Neural progenitor cell (in vitro differentiated cells): ENCODE measurements at regions not wholly inside any gene's neighbourhood (a gene's known extent, or its start where the extent isn't known, plus 50 kb on each side); places are given as distances from the start of the nearest gene placed in this dataset.

Experiments
- DNase-seq: peaks from one replicate; pipeline ENCODE4 v3.0.0-alpha.2; 2016; ENCODE audit warnings: low spot score
- H2AFZ ChIP-seq: fragments of 200-600 bp; sonication (generic); replicated peaks from 2 replicates; pipeline ENCODE4 v1.6.1; 2016; ENCODE audit warnings: antibody characterized with exemption
- H3F3A ChIP-seq: fragments of 200-600 bp; sonication (generic); 2 replicates; pipeline ENCODE4 v1.6.1; 2016; ENCODE audit warnings: antibody characterized with exemption, low read depth
- H3K27ac ChIP-seq: fragments of 200-600 bp; sonication (generic); 2 replicates; pipeline ENCODE4 v1.5.1; 2016; ENCODE audit warnings: mild to moderate bottlenecking
- H3K27me3 ChIP-seq: fragments of 200-600 bp; sonication (generic); 2 replicates; pipeline ENCODE4 v1.6.1; 2016; ENCODE audit warnings: mild to moderate bottlenecking, moderate library complexity
- H3K36me3 ChIP-seq: fragments of 200-600 bp; sonication (generic); 2 replicates; pipeline ENCODE4 v1.5.1; 2016
- H3K4me1 ChIP-seq: fragments of 200-600 bp; sonication (generic); 2 replicates; pipeline ENCODE4 v1.6.1; 2016; ENCODE audit warnings: mixed run types
- H3K4me2 ChIP-seq: fragments of 200-600 bp; sonication (generic); 2 replicates; pipeline ENCODE4 v1.6.1; 2016
- H3K4me3 ChIP-seq: fragments of 200-600 bp; sonication (generic); 2 replicates; pipeline ENCODE4 v1.5.1; 2016
- H3K79me2 ChIP-seq: fragments of 200-600 bp; sonication (generic); 2 replicates; pipeline ENCODE4 v1.6.1; 2016; ENCODE audit warnings: low read depth
- H3K9ac ChIP-seq: fragments of 200-600 bp; sonication (generic); 2 replicates; pipeline ENCODE4 v1.6.1; 2016
- H3K9me3 ChIP-seq: fragments of 200-600 bp; sonication (generic); 2 replicates; pipeline ENCODE4 v1.5.1; 2016; ENCODE audit warnings: low read depth
- H4K20me1 ChIP-seq: fragments of 200-600 bp; sonication (generic); 2 replicates; pipeline ENCODE4 v1.6.1; 2016; ENCODE audit warnings: low read depth
- H3K27ac Mint-ChIP-seq: 3 replicates; pipeline ENCODE4 v1.8.0; 2021; ENCODE audit warnings: mixed read lengths
- H3K27me3 Mint-ChIP-seq: 2 replicates; pipeline ENCODE4 v1.8.0; 2022; ENCODE audit warnings: low read depth, mild to moderate bottlenecking, inconsistent platforms, moderate library complexity, mixed read lengths; ENCODE audit not compliant: insufficient read depth
- H3K36me3 Mint-ChIP-seq: 3 replicates; pipeline ENCODE4 v1.8.0; 2021; ENCODE audit warnings: mixed read lengths
- H3K4me1 Mint-ChIP-seq: 3 replicates; pipeline ENCODE4 v1.8.0; 2021; ENCODE audit warnings: mixed read lengths
- H3K4me3 Mint-ChIP-seq: 3 replicates; pipeline ENCODE4 v1.8.0; 2021; ENCODE audit warnings: mild to moderate bottlenecking, moderate library complexity, mixed read lengths
- H3K9me3 Mint-ChIP-seq: 3 replicates; pipeline ENCODE4 v1.8.0; 2020; ENCODE audit warnings: mixed read lengths
- CTCF ChIP-seq: fragments of 200-600 bp; sonication (generic); IDR thresholded peaks from 2 replicates; pipeline ENCODE4 v1.5.1; 2017; ENCODE audit warnings: antibody characterized with exemption, mild to moderate bottlenecking
- EZH2 ChIP-seq: fragments of 200-600 bp; sonication (generic); IDR thresholded peaks from 2 replicates; pipeline ENCODE4 v1.6.1; 2017; ENCODE audit warnings: antibody characterized with exemption, mild to moderate bottlenecking, moderate library complexity
- EZH2phosphoT487 ChIP-seq: fragments of 200-600 bp; sonication (generic); IDR thresholded peaks from 2 replicates; pipeline ENCODE4 v1.6.1; 2017; ENCODE audit warnings: antibody characterized with exemption

- H3K36me3 ChIP-seq, result no peaks in the 10 kb centered on the region
- Mint-ChIP-seq H3K27ac (peak overlapping the region; percentile 44), H3K36me3 (no peaks in the 10 kb centered on the region), H3K27me3 (no peaks in the 10 kb centered on the region), H3K9me3 (no peaks in the 10 kb centered on the region), H3K4me1 (peaks cover 26% of the 10 kb centered on the region), H3K4me3 (no peak overlapping the region)
- H3K27ac ChIP-seq, result no peak overlapping the region
- H3K4me1 ChIP-seq, result peaks cover 22% of the 10 kb centered on the region
- H3F3A ChIP-seq, result peaks cover 16% of the 10 kb centered on the region
- H4K20me1 ChIP-seq, result no peaks in the 10 kb centered on the region
- H3K9me3 ChIP-seq, result no peaks in the 10 kb centered on the region
- TF ChIP-seq CTCF, result no peak
- no peak for TF ChIP-seq EZH2
- TF ChIP-seq EZH2phosphoT487, result no peak
- H3K9ac ChIP-seq, result no peak overlapping the region
- no peaks in the 10 kb centered on the region for H3K79me2 ChIP-seq
- H3K4me2 ChIP-seq, result peak overlapping the region; percentile 5
- no peak for DNase-seq
- H3K27me3 ChIP-seq, result no peaks in the 10 kb centered on the region
- H2AFZ ChIP-seq, result no peak overlapping the region
- no peak overlapping the region for H3K4me3 ChIP-seq
Measured at GRCh38 chr10:58920655-58921003, 255.8 kb upstream of the PHYHIPL start.

GRCh38 chr10:58921421-58921855 is 255.0 kb upstream of the PHYHIPL start:
- H3K4me3 ChIP-seq, result no peak overlapping the region
- Mint-ChIP-seq H3K9me3 (no peaks in the 10 kb centered on the region), H3K36me3 (no peaks in the 10 kb centered on the region), H3K27me3 (no peaks in the 10 kb centered on the region), H3K4me1 (peaks cover 26% of the 10 kb centered on the region), H3K4me3 (no peak overlapping the region), H3K27ac (peak overlapping the region; percentile 24)
- no peak overlapping the region for H3K9ac ChIP-seq
- no peaks in the 10 kb centered on the region for H3K36me3 ChIP-seq
- no peak overlapping the region for H2AFZ ChIP-seq
- H3K9me3 ChIP-seq, result no peaks in the 10 kb centered on the region
- peaks cover 16% of the 10 kb centered on the region for H3F3A ChIP-seq
- H3K4me1 ChIP-seq, result peaks cover 22% of the 10 kb centered on the region
- no peaks in the 10 kb centered on the region for H3K79me2 ChIP-seq
- no peak overlapping the region for H3K4me2 ChIP-seq
- H3K27me3 ChIP-seq, result no peaks in the 10 kb centered on the region
- H4K20me1 ChIP-seq, result no peaks in the 10 kb centered on the region
- no peak overlapping the region for H3K27ac ChIP-seq
- DNase-seq, result no peak
- TF ChIP-seq EZH2 (no peak), CTCF (no peak), EZH2phosphoT487 (no peak)

GRCh38 chr10:58925381-58925780 is 251.1 kb upstream of the PHYHIPL start:
- Mint-ChIP-seq H3K4me1 (peaks cover 14% of the 10 kb centered on the region), H3K36me3 (no peaks in the 10 kb centered on the region), H3K27ac (no peak overlapping the region), H3K4me3 (no peak overlapping the region), H3K9me3 (no peaks in the 10 kb centered on the region), H3K27me3 (no peaks in the 10 kb centered on the region)
- Histone ChIP-seq H3K4me1 (peaks cover 7% of the 10 kb centered on the region), H3K36me3 (no peaks in the 10 kb centered on the region), H4K20me1 (no peaks in the 10 kb centered on the region), H2AFZ (no peak overlapping the region), H3K9me3 (no peaks in the 10 kb centered on the region), H3K79me2 (no peaks in the 10 kb centered on the region), H3K4me3 (no peak overlapping the region), H3F3A (peaks cover 3% of the 10 kb centered on the region), H3K4me2 (no peak overlapping the region), H3K27me3 (no peaks in the 10 kb centered on the region), H3K27ac (no peak overlapping the region), H3K9ac (no peak overlapping the region)
- DNase-seq, result no peak
- TF ChIP-seq EZH2phosphoT487 (no peak), EZH2 (no peak), CTCF (no peak)

- no peak for DNase-seq
- H3K4me3 Mint-ChIP-seq, result no peak overlapping the region
- H3K4me1 ChIP-seq, result peaks cover 8% of the 10 kb centered on the region
- no peaks in the 10 kb centered on the region for H3K27me3 Mint-ChIP-seq
- H3K9me3 ChIP-seq, result no peaks in the 10 kb centered on the region
- no peak overlapping the region for H3K27ac Mint-ChIP-seq
- no peak overlapping the region for H2AFZ ChIP-seq
- H3K79me2 ChIP-seq, result no peaks in the 10 kb centered on the region
- peaks cover 3% of the 10 kb centered on the region for H3K4me1 Mint-ChIP-seq
- TF ChIP-seq CTCF (no peak), EZH2 (no peak), EZH2phosphoT487 (no peak)
- H3F3A ChIP-seq, result no peaks in the 10 kb centered on the region
- no peak overlapping the region for H3K4me2 ChIP-seq
- no peaks in the 10 kb centered on the region for H3K27me3 ChIP-seq
- H3K36me3 ChIP-seq, result no peaks in the 10 kb centered on the region
- H3K9me3 Mint-ChIP-seq, result no peaks in the 10 kb centered on the region
- H3K27ac ChIP-seq, result no peak overlapping the region
- no peaks in the 10 kb centered on the region for H3K36me3 Mint-ChIP-seq
- no peak overlapping the region for H3K4me3 ChIP-seq
- H3K9ac ChIP-seq, result no peak overlapping the region
- H4K20me1 ChIP-seq, result no peaks in the 10 kb centered on the region
Measured at GRCh38 chr10:58930500-58930899, 245.9 kb upstream of the PHYHIPL start.
